KMS-11 (cell line): ENCODE measurements at regions not wholly inside any gene's neighbourhood (a gene's known extent, or its start where the extent isn't known, plus 50 kb on each side); places are given as distances from the start of the nearest gene placed in this dataset.
"Not testable (repeated sequence)": the region's sequence is repeated elsewhere in the genome, so short reads cannot be mapped to it uniquely, and the experiment has no call there.

ENCODE experiments used
- H2AFZ ChIP-seq: fragments of 200-600 bp; sonication (generic); 2 replicates; pipeline ENCODE4 v1.6.1; 2016; ENCODE audit warnings: antibody characterized with exemption, mixed run types, low read depth
- H3K27ac ChIP-seq: fragments of 200-600 bp; sonication (generic); 2 replicates; pipeline ENCODE4 v1.6.1; 2016; ENCODE audit warnings: mild to moderate bottlenecking, mixed run types
- H3K27me3 ChIP-seq: fragments of 200-600 bp; sonication (generic); 2 replicates; pipeline ENCODE4 v1.6.1; 2017; ENCODE audit warnings: mild to moderate bottlenecking, low read depth, mixed run types, moderate library complexity; ENCODE audit not compliant: insufficient read depth
- H3K36me3 ChIP-seq: fragments of 200-600 bp; sonication (generic); 2 replicates; pipeline ENCODE4 v1.6.1; 2017; ENCODE audit warnings: mild to moderate bottlenecking, mixed run types; ENCODE audit not compliant: insufficient read depth
- H3K4me1 ChIP-seq: fragments of 200-600 bp; sonication (generic); 2 replicates; pipeline ENCODE4 v1.6.1; 2016; ENCODE audit warnings: mild to moderate bottlenecking, low read depth, mixed run types; ENCODE audit not compliant: poor library complexity, severe bottlenecking
- H3K4me2 ChIP-seq: fragments of 200-600 bp; sonication (generic); 2 replicates; pipeline ENCODE4 v1.7.0; 2016; ENCODE audit warnings: mild to moderate bottlenecking, mixed run types
- H3K4me3 ChIP-seq: fragments of 200-600 bp; sonication (generic); IDR thresholded peaks from 2 replicates; pipeline ENCODE4 v1.6.1; 2017; ENCODE audit warnings: low read depth, low read length, mixed read lengths; ENCODE audit not compliant: insufficient read depth
- H3K79me2 ChIP-seq: fragments of 200-600 bp; sonication (generic); 2 replicates; pipeline ENCODE4 v1.6.1; 2016; ENCODE audit warnings: low read depth, mixed run types; ENCODE audit not compliant: insufficient read depth
- H3K9ac ChIP-seq: fragments of 200-600 bp; sonication (generic); 2 replicates; pipeline ENCODE4 v1.6.1; 2016; ENCODE audit warnings: mild to moderate bottlenecking, mixed run types
- H4K20me1 ChIP-seq: fragments of 200-600 bp; sonication (generic); 2 replicates; pipeline ENCODE4 v1.6.1; 2016; ENCODE audit warnings: mild to moderate bottlenecking, mixed run types; ENCODE audit not compliant: insufficient read depth
- CTCF ChIP-seq: fragments of 200-600 bp; sonication (generic); conservative IDR thresholded peaks from 2 replicates; pipeline ENCODE4 v1.6.1; 2017; ENCODE audit warnings: low read depth, mild to moderate bottlenecking, antibody characterized with exemption, low read length, moderate library complexity, mixed read lengths

GRCh38 chrX:40227125-40227524 is 129.4 kb upstream of the BCOR start:
- H2AFZ ChIP-seq: no peak overlapping the region
- H3K27me3 ChIP-seq: no peaks in the 10 kb centered on the region
- H3K27ac ChIP-seq: no peak overlapping the region
- H3K4me3 ChIP-seq: no peak overlapping the region
- H4K20me1 ChIP-seq: no peaks in the 10 kb centered on the region
- H3K4me1 ChIP-seq: peaks cover 4% of the 10 kb centered on the region
- no peak overlapping the region for H3K9ac ChIP-seq
- H3K79me2 ChIP-seq: no peaks in the 10 kb centered on the region
- no peaks in the 10 kb centered on the region for H3K36me3 ChIP-seq
- H3K4me2 ChIP-seq: no peak overlapping the region
- TF ChIP-seq CTCF: no peak

- H3K27ac ChIP-seq: no peak overlapping the region
- H3K79me2 ChIP-seq: no peaks in the 10 kb centered on the region
- peaks cover 4% of the 10 kb centered on the region for H3K4me1 ChIP-seq
- H4K20me1 ChIP-seq: no peaks in the 10 kb centered on the region
- no peak overlapping the region for H3K4me3 ChIP-seq
- no peak overlapping the region for H3K9ac ChIP-seq
- no peaks in the 10 kb centered on the region for H3K27me3 ChIP-seq
- TF ChIP-seq CTCF: no peak
- no peak overlapping the region for H3K4me2 ChIP-seq
- H2AFZ ChIP-seq: no peak overlapping the region
- H3K36me3 ChIP-seq: no peaks in the 10 kb centered on the region
Measured at GRCh38 chrX:40224658-40225057, 126.9 kb upstream of the BCOR start.

GRCh38 chrX:40222612-40223011 is 124.9 kb upstream of the BCOR start:
- H3K4me3 ChIP-seq: not testable (repeated sequence)

GRCh38 chrX:40213092-40213491 is 115.3 kb upstream of the BCOR start:
- H3K4me1 ChIP-seq: no peaks in the 10 kb centered on the region

More at GRCh38 chrX:40222612-40223011, 124.9 kb upstream of the BCOR start:
- H3K27me3 ChIP-seq, H3K27ac ChIP-seq, H2AFZ ChIP-seq, H3K4me1 ChIP-seq, H3K4me2 ChIP-seq, H3K79me2 ChIP-seq, H3K9ac ChIP-seq, H3K36me3 ChIP-seq, H4K20me1 ChIP-seq: not testable (repeated sequence)

More at GRCh38 chrX:40213092-40213491, 115.3 kb upstream of the BCOR start:
- H3K27me3 ChIP-seq: no peaks in the 10 kb centered on the region
- no peak overlapping the region for H3K4me2 ChIP-seq
- no peak for TF ChIP-seq CTCF
- H3K79me2 ChIP-seq: no peaks in the 10 kb centered on the region
- no peak overlapping the region for H2AFZ ChIP-seq
- no peak overlapping the region for H3K9ac ChIP-seq
- no peaks in the 10 kb centered on the region for H4K20me1 ChIP-seq
- H3K36me3 ChIP-seq: no peaks in the 10 kb centered on the region
- H3K4me3 ChIP-seq: no peak overlapping the region
- no peak overlapping the region for H3K27ac ChIP-seq
